Posterior cingulate gyrus (tissue), 11 donors: ENCODE measurements at regions not wholly inside any gene's neighbourhood (a gene's known extent, or its start where the extent isn't known, plus 50 kb on each side); places are given as distances from the start of the nearest gene placed in this dataset.

ENCODE experiments used
- DNase-seq, 10 donors: peaks; one replicate each; pipeline versions ENCODE4 v3.0.0 to v3.0.0-alpha.2; 2020 to 2021; ENCODE audit warnings: mixed read lengths in 3 of 10
- intact Hi-C: fragments of 100-400 bp; cut with DNase I; formaldehyde crosslinking; loops from one replicate; pipeline ENCODE4 v1.15.1; 2023

DNA sequence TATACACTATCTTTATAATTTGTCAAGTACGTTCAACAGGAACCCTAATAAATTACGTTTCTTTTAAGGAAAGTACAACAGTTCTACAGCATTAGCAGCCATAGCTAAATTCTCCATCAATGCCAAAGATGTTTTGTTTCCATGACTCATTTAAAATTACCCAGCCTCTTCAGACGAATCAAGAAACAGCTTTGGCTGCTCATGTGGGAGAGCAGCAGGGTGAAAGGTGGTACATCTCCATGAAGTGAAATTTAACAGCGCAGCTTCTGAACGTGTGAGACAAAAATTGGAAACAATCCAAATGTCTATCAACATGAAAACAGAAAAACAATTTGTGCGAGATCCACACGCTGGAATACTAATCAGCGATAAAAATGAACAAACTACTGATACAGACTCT lies 327.3 kb upstream of the CDH6 start:
- DNase-seq, result no peak
- intact Hi-C loops, result no loop called here

DNA sequence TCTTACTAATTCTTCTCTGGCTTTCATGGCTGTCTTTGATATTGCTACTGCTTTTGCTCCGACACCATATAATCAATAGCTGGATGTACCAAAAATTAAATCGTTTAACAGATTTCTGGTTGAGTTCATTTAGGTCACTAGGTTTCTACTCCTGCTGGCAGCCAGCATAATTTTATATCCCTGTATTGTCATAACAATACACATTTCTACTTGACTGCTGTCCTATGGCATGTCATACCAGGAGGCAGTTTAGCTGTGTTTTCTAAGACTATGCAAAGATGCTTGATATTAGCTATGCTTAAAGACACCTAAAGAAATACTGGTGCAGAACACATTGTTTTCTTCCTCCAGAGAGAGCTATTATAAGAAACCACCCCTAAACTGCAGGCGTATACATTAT lies 337.2 kb upstream of the CDH6 start:
- DNase-seq, result no peak
- intact Hi-C loops, result no loop called here

DNA sequence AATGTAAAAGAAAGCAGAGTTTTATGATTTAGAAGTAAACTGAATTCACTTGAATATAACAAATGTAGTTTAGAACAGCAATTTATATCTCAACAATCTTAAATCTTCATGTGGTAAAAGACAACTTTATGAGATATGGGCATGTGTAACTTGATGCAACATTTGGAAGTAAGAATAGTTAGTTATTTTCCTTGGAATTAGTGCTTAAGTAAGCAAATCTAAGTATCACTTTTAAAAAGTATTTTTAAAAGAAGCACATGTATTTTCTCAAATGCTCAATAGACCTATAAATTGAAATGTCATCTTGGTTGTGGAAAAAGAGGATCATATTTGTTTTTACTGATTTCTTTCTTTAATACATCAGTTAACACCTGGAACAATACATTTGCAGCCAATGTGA lies 340.3 kb upstream of the CDH6 start:
- no peak for DNase-seq
- intact Hi-C loops, result no loop called here

DNA sequence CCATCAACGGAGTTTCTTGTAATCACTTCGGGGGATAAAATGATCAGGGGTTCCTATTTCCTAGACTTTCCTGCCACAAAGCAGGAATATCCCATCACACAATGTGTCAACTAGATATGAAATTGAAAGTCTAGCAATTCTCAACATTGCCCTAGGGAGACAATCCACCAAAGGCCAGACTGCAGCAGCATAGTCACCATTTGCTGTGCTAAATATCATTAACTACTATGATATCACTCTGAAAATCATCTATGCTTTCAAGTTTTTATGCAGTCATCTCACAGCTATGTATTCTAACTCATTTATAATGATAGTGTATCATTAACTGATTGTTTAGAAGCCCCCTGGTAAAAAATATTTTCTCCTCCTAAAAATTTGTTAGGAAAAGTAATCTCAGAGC lies 342.6 kb upstream of the CDH6 start:
- no peak for DNase-seq
- intact Hi-C loops, result no loop called here

DNA sequence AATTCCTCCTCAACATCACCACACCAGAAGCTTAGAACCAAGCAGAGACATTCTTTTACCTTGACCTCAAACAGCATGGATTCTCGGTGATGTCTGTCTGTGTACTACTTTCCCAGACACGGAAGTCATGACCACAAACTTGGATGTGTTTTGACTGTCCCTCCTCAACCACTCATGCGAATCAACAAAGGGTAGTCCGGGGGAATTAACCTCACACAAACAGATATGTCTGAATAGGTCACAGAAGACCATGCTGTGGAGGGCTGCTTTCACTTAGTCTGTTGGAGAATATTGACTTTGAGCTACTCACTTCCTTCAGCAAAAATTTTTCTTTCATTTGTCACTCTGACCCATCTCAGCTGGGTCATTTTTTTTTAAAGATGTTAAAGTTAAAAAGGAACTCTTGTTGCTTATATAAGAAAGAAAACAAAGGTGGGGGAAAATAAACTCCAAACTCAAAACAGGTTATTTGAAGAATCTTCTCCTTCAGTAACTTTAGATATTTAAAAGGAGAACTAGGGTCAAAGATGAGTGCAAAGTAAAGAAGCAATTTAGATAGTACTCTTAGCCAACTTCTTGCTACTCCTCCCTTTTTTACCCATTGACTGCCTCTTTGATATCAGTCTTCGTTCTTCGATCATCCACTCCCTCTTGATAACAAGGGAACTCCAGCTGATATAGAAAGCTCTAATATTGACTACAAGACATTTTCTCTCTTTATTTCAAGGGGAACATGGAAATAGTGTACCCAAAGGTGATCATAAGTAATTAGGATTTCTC lies 343.4 kb upstream of the CDH6 start:
- no peak for DNase-seq
- intact Hi-C loops, result no loop called here

DNA sequence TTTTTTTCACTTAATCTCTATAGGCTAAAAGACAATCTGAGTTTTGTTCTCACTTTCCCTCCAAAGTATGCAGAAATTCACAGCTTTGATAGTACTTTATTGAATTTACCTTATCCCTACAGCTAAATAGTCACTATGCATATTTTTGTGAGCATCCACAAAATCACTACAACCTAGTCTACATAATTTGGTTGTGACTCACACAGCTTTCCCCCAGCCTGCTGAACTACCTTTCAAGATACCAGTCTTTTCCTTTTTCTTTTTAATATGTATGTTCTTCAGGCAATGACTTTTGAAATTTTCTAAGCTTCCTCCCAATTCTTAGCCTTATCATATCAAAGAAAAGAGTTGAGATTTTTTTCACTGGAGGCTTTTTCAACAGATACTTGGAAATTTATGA lies 347.3 kb upstream of the CDH6 start:
- no peak for DNase-seq
- intact Hi-C loops, result no loop called here

DNA sequence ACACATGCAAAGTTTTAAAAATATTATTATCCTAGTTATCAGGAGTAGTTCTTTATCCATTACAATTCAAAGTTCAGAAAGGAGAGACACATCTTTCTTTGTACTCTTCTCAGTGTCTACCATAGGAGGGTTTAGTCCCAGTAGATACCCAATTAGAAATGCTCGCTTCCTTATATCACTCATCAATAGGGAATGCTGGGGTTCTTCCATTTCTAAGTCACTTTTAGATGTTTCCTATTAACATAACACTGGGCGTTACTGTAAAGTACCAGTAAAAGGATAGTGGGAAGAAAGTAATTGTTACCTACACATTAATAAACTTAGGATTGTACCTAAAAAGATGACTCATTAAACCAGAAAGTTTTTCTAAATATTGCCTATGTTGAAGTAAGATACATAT lies 348.3 kb upstream of the CDH6 start:
- DNase-seq, result no peak
- intact Hi-C loops, result no loop called here

DNA sequence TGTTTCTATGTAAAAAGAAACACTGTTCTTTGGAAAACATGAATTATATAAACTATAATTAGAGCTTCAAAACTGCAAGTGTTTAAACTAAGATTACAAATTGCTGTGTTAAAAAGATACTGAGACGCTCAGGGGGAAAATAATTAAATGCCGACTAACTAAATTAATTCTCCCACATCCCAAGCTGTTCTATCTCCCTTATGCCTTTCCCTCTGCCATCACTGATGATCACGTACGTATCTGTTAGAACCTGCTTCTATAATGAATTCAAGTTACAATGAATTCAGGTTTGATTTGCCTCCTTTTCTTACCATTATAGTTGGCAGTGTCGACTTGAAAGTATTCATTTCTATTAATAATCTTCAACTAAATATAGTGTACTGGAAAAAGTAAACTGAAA lies 349.9 kb upstream of the CDH6 start:
- DNase-seq, result no peak
- intact Hi-C loops, result no loop called here

DNA sequence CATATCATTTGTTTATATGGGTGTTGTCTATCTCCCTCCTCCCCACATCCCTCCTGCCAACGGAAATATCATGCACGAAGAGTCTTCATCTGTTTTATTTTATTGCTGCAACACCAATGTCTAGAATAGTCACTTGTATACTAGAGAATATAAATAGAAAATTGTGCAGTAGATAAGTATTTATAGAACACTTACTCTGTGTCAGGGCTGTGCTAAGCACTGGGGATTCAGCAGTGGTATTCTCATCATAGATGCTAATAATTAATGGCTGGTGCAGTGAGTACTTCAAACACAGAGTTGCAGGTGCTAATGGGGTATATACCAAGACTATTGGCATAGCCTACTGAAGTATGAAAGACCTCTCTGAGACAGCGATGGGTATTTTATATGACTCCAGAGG lies 353.5 kb upstream of the CDH6 start:
- intact Hi-C loops, result no loop called here
- DNase-seq, result no peak

DNA sequence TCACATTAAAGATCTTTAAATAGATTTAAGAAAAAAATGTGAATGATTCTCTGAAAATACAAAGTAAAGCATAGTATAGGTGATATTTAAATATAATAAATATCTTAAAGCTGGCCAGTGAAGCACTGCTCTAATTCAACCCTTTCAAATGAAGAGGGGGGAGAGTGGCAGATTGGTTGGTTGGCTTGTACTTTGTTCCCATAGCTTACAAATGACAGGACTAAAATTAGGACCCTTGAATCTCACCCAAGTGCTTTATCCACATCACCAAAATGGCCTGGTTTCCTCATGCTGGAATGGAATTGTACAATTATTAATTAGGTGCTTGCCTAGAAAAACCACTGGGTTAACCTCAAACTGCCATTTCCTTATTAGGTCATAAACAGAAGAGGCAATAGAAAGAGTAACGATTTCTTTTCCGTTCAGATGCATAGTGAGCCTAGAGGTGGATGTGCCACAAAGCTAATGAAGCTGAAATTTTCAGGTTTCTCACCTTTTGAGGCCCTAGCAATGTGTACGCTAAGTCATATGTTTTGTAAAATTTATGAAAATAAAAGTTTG lies 354.5 kb upstream of the CDH6 start:
- no peak for DNase-seq

DNA sequence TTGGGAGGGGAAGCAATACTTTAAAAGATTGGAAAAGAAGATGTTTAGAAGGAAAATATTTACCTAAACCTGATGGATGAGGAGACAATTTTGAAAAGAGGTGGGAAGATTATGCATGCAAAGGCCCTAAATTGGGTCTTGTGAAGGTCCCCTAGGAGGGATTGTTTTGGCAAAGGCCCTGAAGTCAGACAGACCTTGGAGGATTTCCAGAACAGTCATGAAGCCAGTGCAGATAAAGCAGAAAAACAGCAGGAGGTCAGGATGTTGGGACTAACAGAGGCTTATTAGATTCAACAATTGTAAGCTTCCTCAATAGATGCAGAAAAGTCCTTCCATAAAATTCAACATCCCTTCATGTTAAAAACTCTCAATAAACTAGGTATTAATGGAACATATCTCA lies 361.0 kb upstream of the CDH6 start:
- no peak for DNase-seq
- intact Hi-C loops, result no loop called here

More for the DNA sequence above, 354.5 kb upstream of the CDH6 start:
- intact Hi-C loops, result no loop called here

DNA sequence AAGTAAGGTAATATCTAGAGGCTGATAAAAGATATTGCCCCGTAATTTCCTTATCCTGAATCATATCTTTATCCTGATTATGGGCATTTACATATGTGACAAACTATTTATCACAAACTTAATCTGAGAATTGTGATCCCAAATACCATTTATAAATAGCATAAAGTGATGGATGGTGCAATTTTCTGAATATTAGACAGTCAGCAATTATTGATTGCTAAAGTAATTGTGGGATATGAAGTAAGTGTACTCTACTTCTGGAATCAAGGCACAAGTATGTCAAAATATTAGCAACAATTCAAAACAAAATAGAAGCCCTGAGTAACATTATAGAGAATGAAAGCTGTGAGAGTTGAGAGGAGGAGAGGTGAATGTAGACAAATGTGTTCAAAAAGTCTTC lies 361.9 kb upstream of the CDH6 start:
- no peak for DNase-seq

DNA sequence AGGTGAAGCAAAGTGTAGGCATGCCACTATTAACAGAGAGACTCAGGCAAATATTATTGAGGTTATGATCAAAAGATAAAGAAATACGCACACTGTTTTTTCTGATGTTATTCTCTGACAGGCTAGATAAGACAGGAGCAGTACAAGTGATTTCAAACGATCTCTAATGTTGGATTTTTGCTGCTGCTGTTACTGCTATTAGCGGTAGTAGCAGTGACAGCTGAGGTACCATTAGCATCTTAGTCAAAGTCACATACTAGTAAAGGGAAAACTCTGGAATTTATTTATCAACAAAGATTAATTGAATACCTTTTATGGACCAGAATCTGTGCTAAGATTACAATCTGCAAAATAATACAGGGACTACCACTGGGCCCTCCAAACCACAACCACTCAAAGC lies 362.4 kb upstream of the CDH6 start:
- DNase-seq, result no peak
- intact Hi-C loops, result no loop called here

More for the DNA sequence above, 361.9 kb upstream of the CDH6 start:
- intact Hi-C loops, result no loop called here

DNA sequence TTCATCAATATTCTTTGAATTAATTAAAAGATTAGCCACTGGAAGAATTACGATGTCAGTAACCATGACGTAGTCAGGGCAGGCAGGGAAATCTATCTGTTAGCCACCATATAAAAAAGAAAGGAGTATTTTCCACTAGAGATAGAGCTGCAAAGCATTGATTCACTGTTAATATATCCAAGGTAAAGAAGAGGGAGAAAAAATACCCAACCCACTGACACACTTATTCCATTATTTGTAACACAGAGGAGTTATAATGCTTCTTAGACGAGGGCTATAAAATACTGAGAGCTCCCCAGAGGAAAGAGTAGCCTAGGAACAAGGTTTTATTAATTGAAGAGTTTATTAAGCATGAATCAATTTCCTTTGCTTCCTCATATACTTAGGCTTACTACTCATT lies 382.2 kb upstream of the CDH6 start:
- intact Hi-C loops, result no loop called here
- no peak for DNase-seq

DNA sequence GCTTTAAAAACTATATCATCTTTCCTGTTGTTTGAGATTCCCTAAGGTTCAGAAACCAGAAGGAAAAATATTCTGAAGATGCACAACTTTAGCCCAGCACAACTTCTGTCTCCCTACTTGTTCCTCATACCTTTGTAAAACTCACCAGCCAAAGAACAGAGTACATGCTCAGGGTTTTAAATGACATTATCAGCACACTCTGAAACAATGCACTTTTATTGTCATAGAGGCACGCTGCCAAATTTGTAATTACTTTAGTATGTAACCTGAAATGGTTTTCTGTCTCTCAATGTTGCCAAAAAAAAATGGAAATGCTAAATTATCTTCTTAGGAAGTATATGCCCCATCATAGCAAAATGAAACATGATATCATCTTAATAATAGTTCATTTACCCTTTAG lies 383.6 kb upstream of the CDH6 start:
- intact Hi-C loops, result loop anchor here (10.0 kb wide), 1 partner anchor 385 kb away; the partner anchor contains the start of gene CDH6
- DNase-seq, result no peak

DNA sequence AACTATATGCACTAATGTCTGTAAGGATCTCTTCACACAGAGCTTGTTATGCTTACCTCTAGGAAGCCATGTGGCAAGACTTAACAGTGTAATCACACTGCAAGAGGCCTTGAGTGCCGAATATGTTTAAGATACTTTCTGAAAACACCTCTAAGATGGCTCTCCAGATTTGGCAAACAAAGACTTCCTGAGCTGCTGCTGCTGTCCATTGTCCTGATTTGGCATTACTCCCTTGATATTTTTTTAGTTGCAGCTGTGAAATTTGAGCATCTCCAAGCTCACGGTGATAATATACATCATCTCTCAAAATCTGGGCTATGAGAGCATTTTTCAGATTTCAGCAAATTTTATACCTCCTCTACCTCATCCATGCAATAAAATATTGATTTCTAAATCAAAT lies 384.5 kb upstream of the CDH6 start:
- intact Hi-C loops, result loop anchor here (10.0 kb wide), 1 partner anchor 386 kb away; the partner anchor contains the start of gene CDH6
- DNase-seq, result no peak

DNA sequence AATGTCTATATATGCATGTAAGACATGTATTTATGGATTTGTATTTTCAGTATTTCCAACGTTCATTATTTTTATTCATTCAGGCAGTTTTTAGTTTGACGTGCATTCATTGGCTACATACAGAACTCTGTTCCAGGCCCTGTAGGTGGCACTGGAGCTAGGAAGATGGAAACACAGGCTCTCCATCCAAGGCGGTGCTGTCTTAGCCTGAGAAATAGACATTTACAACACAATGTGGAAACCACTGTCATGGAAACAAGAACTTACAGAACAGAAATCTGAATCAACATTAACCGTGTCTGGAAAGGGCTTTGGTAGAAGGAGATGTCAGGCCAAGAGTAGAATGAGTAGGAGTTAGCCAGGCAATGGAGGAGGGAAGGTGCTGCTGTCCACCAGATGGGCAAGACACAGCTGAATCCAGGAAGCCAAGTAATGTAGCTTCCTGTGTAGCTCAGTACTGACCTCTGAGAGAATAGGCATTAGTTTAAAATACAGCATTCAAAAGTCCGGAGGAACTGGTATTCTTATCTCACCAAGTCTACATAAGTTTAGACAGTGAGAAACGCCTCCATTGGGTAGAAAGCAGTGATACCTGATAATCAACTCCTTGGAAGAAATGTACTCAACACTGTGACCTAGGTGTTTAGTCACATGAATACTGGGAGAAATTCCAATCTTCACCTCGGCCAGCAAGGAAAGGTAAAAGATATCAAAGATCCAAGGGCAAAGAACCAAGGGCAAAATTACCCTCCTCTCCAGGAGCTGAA lies 388.6 kb upstream of the CDH6 start:
- intact Hi-C loops, result loop anchor here (5.0 to 10.0 kb wide), 2 partner anchors 390 to 427 kb away; partner anchors contain the start of gene CDH6
- DNase-seq, result peak in 1 of 10 donors; percentile 52

DNA sequence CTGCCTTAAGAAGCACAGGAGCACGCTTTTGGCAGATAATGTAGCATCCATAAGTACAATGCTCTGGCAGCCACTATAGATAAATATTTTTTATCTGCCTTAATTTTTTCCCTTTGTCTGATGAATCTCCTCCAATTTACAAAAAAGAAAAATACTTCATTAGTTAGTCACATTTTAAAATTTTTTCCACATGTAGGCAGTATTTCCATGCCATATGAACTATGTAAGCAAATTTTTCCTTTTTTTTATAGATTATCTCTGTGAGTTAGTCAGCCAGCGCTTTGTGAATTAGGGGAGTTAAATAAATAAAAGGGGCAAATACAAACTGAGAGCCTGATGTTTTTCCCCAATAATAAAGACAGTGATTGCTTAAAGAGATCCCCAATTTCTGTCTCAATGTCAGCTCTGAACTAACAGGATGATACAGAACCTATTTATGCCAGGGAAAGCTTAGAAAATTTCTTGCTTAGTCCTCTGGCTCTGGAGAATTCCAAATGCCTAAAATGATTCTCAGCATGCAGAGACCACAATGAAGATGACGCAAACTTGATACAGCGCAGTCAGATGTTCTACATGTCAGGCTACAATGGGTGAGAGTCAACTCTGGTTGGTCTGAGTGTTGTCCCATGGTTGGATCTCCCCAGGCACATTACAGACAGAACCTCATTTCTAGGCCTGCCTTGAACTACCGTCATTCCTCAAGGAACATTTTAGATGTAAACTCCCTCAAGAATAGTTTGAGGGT lies 390.4 kb upstream of the CDH6 start:
- intact Hi-C loops, result loop anchor here (5.0 to 10.0 kb wide), 2 partner anchors 392 to 429 kb away; partner anchors contain the start of gene CDH6

DNA sequence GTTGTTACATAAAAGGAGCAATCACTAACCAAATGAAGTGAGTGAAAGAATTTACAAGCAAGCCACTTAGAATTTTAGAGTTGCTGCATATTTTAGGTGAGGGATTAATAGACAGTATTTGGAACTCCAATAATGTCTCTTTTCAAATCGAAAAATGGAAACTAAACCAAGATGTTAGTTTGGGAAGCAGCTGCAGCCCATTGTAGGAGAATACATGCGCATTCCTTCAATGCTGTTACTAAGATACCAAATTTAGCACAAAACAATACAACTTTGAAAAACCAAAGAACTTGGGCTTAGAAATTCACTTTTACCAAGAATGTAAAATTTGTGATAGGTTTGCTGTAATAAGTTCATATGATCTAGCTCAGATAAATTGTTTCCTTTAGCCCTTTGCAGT lies 411.8 kb upstream of the CDH6 start:
- DNase-seq, result no peak
- intact Hi-C loops, result no loop called here

More for the DNA sequence above, 390.4 kb upstream of the CDH6 start:
- DNase-seq, result no peak

DNA sequence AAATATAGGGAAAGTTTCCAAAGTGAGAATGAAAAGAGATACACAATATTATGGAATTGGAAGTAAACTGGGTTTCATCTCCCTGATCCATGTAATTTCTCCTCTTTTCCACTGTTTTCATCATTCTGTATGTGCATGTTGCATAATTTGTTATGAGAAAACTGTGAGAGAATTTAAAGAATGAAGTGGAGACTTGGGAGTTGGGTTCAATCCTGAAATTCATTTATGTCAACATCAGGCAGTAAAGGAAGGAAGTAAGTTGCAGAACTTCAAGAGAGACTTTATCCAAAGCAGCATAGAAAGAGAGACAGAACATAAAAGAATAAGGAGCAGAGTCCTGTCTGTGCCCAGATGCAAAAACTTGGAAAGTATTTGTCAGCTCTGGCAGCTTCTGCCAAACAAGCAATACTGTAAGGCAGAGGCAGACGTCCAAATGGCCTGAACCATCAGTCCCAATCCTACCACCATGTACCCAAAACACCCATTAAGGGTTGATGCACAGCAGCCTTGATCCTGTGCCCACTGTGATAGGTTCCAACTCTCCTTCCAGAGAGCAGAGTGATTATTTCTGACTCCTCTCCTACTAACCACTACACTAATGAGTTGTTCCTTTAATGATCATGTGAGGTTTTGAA lies 425.3 kb upstream of the CDH6 start:
- intact Hi-C loops, result no loop called here
- no peak for DNase-seq
